ENCODE measurements at regions not wholly inside any gene's neighbourhood (a gene's known extent, or its start where the extent isn't known, plus 50 kb on each side); places are given as distances from the start of the nearest gene placed in this dataset.

GRCh38 chr4:137774501-137774900 lies 242.2 kb upstream of the PCDH18 start:
- no peak overlapping the region for H3K9ac ChIP-seq (ENCODE audit: low read depth in 1 of 2, low read length in 2 of 2)
- no peaks in the 10 kb centered on the region for H3K4me1 ChIP-seq (ENCODE audit: control insufficient read depth in 4 of 4, insufficient read depth in 4 of 4, low read length in 3 of 4)

More at GRCh38 chr4:137774501-137774900, 242.2 kb upstream of the PCDH18 start:
- DNase-seq (ENCODE audit: low spot score), result no peak
- TF ChIP-seq ZBTB33 (IDR thresholded peaks at IDR 0.05), result no peak
- TF ChIP-seq FOXA2 (IDR thresholded peaks at IDR 0.05), result no peak
- TF ChIP-seq JUND (IDR thresholded peaks at IDR 0.05), result no peak
- no peak for TF ChIP-seq SP1 (IDR thresholded peaks at IDR 0.05)
- no peak for TF ChIP-seq REST (IDR thresholded peaks at IDR 0.05)
- TF ChIP-seq FOXA1 (IDR thresholded peaks at IDR 0.05), result no peak
- no peak for TF ChIP-seq NR2F2 (IDR thresholded peaks at IDR 0.05)
- no peak for TF ChIP-seq ATF3 (IDR thresholded peaks at IDR 0.05)
- TF ChIP-seq CTCF (IDR thresholded peaks at IDR 0.05; ENCODE audit: low read depth, low read length, missing input control), result no peak
- no peaks in the 10 kb centered on the region for H3K9me3 ChIP-seq (ENCODE audit: control insufficient read depth in 4 of 4, low read length in 3 of 4)
- no peak overlapping the region for H3K27ac ChIP-seq (ENCODE audit: low read depth in 1 of 2, low read length in 2 of 2)
- no peaks in the 10 kb centered on the region for H3K36me3 ChIP-seq (ENCODE audit: control insufficient read depth in 4 of 4, insufficient read depth in 3 of 4, low read depth in 1 of 4, low read length in 3 of 4)
- H3K4me3 ChIP-seq (ENCODE audit: low read depth in 1 of 3, low read length in 3 of 3), result no peak overlapping the region
- H3K27me3 ChIP-seq (ENCODE audit: control insufficient read depth in 4 of 4, insufficient read depth in 4 of 4, low read length in 3 of 4), result no peaks in the 10 kb centered on the region

Data from liver (tissue), 7 donors.